ENCODE measurements at regions not wholly inside any gene's neighbourhood (a gene's known extent, or its start where the extent isn't known, plus 50 kb on each side); places are given as distances from the start of the nearest gene placed in this dataset.
A peak's percentile ranks its signal among the peaks of the same experiment; 100 is the strongest.
"Not testable (repeated sequence)": the region's sequence is repeated elsewhere in the genome, so short reads cannot be mapped to it uniquely, and the experiment has no call there.

- TF ChIP-seq CTCF (IDR thresholded peaks at IDR 0.05), result no peak
- Histone ChIP-seq H3K36me3 (no peaks in the 10 kb centered on the region), H3K4me3 (no peak overlapping the region), H3K27ac (no peak overlapping the region), H3K4me1 (peaks cover 13% of the 10 kb centered on the region), H3K9me3 (peaks cover 11% of the 10 kb centered on the region), H3K27me3 (ENCODE audit: low read depth) (no peaks in the 10 kb centered on the region)
- DNase-seq (no peak), ATAC-seq (no peak)
- intact Hi-C loops (cut with DNase I), result no loop called here
These were observed 57.6 kb upstream of the ZNF527 start for GRCh38 chr19:37313335-37313627.

GRCh38 chr19:37317403-37318209 is 53.3 kb upstream of the ZNF527 start:
- H3K9me3 ChIP-seq, result peaks cover 11% of the 10 kb centered on the region
- no peaks in the 10 kb centered on the region for H3K27me3 ChIP-seq (ENCODE audit: low read depth)
- peak; percentile 94 for DNase-seq
- no peaks in the 10 kb centered on the region for H3K36me3 ChIP-seq
- intact Hi-C loops (cut with DNase I), result no loop called here
- ATAC-seq, result peak; percentile 99
- TF ChIP-seq CTCF (IDR thresholded peaks at IDR 0.05), result peak; percentile 37
- peak overlapping the region; percentile 88 for H3K4me3 ChIP-seq
- peaks cover 36% of the 10 kb centered on the region for H3K4me1 ChIP-seq
- H3K27ac ChIP-seq, result peak overlapping the region; percentile 87

- peaks cover 29% of the 10 kb centered on the region for H3K36me3 ChIP-seq
- H3K4me3 ChIP-seq; DNase-seq; ATAC-seq; H3K27ac ChIP-seq; H3K27me3 ChIP-seq (ENCODE audit: low read depth); H3K9me3 ChIP-seq; intact Hi-C loops (cut with DNase I): not testable (repeated sequence)
- peaks cover 36% of the 10 kb centered on the region for H3K4me1 ChIP-seq
These were observed 49.9 kb upstream of the ZNF527 start for GRCh38 chr19:37320988-37321387.
